NCI-H460 (cell line): ENCODE measurements at regions not wholly inside any gene's neighbourhood (a gene's known extent, or its start where the extent isn't known, plus 50 kb on each side); places are given as distances from the start of the nearest gene placed in this dataset.

Experiments
- DNase-seq: peaks from one replicate; pipeline ENCODE4 v3.0.0-alpha.2; 2016; ENCODE audit warnings: low read depth; ENCODE audit errors: extremely low read depth

DNA sequence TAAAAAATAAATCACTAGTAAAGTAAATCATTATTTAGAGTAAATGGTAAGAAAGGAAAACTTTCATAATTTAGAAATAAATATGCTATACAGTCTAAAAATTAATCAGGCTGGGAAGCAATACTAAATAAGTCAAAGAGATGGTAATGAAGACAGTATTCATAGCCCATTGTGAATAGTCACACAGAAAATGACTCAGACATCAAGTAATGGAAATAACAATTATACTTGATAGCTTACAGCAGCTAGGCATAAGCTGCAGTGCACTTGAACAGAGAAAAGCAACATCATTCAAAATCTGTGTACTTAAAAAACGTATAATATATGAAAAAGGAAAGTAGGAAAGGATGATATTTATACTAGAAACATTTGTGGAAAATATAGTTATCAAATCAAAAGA lies 642.5 kb upstream of the GNPDA2 start:
- no peak for DNase-seq

GRCh38 chr4:45363931-45364330 lies 637.6 kb upstream of the GNPDA2 start:
- DNase-seq = no peak

DNA sequence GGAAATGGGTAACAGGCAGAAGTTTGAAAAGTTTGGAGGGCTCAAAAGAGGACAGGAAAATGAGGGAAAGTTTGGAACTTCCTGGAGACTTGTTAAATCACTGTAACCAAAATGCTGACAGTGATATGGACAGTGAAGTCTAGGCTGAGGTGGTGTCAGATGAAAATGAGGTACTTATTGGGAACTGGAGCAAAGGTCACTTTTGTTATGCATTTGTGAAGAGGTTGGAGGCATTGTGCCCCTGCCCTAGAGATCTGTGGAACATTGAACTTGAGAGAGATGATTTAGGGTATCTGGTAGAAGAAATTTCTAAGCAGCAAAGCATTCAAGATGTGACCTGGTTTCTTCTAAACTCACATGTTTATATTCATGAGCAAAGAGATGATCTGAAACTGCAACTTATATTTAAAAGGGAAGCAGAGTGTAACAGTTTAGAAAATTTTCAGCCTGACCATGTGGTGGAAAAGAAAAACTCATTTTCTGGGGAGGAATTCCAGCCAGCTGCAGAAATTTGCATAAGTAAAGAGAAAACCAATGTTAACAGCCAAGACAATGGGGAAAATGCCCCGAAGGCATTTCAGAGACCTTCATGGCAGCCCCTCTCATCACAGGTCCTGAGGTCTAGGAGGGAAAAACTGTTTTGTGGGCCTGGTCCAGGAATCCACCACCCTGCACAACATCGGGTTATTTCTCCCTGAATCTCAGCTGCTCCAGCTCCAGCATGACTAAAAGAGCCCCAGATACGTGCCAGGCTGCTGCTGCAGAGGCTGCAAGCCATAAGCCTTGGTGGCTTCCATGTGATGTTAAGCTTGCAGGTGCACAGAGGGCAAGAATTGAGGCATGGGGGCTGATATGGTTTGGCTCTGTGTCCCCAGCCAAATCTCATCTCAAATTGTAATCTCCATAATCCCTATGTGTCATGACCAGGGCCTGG lies 632.5 kb upstream of the GNPDA2 start:
- DNase-seq = no peak

DNA sequence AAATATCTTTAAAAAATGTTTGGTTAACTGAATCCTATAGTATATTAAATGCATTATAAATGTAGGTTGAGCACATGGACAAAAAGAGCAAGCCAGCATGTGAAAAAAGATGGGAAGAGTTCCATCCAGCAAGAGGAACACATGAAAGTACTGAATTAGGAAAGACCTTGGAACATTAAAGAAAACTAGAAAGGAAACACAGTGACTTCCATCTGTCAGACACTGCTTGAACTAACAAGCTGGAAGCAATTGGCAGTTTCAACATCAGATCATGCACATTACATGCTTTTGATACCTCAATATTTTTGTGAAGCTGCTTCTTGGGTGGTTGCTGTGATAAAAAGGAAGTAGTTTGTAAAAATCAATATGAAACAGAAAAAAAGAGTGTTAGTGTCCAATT lies 626.8 kb upstream of the GNPDA2 start:
- no peak for DNase-seq

- DNase-seq = peak; percentile 17
Measured at GRCh38 chr4:45350438-45350837, 624.1 kb upstream of the GNPDA2 start.

DNA sequence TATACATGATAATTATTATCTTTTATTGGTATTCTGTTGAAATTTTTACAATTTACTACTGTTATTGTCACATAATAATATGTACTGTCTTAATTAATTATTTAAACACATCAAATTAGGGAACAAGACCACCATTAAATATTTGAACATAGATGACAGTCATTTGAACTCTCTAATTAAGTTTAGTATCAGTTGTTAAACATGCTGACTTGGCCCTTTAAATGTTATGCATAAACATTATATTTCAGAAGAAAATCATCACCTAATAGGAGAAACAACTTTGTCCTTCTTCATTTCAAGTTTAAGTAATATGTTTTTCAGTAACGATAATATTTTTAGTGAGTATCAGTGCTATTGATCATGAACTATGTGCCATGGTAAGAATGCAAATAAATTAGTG lies 623.5 kb upstream of the GNPDA2 start:
- DNase-seq = no peak

GRCh38 chr4:45346816-45347435 lies 620.6 kb upstream of the GNPDA2 start:
- no peak for DNase-seq

DNA sequence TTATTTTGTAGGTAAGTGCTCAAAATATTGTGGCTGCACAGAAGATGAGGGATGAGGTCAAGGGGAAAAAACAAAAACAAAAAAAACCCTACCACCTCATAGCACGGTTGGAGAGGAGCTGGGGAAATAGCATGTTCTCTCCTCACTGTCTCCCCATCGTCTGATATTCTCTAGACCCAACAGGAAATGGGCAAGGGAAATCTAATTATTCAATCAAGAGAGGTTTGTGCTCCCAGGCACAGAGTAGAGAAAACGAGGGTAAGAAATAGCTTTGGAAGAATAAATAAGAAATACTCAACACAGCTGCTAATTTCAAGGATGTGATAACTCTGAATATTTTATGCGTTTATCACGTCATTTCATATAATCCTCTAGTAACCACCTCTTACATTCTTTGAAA lies 619.2 kb upstream of the GNPDA2 start:
- DNase-seq = no peak

- DNase-seq = no peak
Measured at GRCh38 chr4:45331802-45332201, 605.4 kb upstream of the GNPDA2 start.

DNA sequence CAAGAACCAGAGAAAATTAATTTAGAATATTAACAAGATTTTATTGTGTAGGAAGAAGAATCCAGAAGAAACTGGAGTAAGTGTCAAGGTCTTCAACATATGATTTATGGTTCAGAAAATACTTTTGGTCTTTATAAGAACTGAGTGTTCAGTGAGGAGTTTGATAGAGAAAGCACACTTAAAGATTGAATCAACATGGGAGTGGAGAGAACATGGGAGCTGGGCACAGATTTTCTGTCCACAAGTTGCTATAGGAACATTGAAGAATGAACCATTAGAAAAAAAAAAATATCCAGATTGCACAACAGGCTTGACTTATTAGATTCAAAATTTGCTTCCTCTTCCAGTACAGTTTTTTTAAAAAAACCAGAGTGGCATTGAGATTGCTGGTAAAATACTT lies 601.2 kb upstream of the GNPDA2 start:
- no peak for DNase-seq

DNA sequence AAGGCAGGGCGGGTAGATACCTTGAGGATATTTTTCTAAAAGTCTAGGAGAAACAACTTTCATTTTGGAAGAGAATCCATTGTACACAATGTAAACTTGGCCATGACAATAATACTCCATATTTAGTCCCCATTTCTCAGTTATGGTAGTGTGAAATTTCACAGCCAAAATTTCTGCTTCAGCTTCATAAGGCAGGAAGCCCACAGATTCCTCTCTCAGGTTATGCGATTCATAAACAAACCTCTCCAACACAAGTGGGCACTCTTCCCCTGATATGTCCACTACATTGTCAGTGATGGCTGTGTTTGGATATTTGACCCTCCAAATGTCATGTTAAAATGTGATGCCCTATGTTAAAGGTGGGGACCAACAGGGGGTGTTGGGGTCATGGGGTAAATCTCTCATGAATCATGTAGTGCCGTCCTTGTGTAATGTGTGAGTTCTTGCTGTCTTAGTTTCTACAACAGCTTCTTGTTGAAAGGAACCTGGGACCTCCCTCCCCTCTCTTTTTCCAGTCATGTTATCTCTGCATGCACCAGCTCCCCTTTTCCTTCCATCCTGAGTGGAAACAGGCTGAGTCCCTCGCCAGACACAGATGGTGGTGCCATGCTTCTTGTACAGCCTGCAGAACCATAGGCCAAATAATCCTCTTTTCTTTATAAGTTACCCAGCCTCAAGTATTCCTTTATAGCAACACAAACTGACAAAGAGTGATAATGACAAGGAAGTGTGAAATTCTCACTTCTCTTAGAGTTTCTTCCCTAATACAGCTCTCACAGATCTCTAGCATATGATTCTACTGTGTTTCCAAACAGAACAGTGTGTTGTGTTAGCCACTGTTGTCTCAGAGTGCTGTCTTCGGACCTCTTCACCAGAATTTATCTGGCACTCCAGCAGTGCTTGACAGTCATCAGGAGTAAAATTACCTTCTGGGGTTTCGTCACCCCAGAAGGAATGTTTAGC lies 598.4 kb upstream of the GNPDA2 start:
- DNase-seq = no peak

GRCh38 chr4:45323453-45324058 lies 597.2 kb upstream of the GNPDA2 start:
- no peak for DNase-seq

DNA sequence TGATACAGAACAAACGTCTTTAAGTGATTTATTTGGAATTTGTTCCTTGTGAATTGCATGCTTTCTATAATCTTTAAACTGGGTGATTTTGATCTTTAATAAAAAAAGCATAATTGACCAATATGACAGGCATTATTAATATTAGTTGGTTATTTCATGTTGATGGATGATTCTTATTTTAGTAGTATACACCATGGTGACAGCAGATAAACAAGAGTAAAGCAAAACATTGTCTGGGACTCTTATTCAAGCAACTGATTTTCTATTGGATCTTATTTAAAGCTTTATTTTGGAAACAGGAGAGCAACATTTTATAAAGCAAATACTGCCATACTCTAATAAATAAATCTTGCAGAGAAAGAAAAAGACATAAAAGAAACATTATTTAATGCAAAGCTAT lies 591.4 kb upstream of the GNPDA2 start:
- DNase-seq = no peak

DNA sequence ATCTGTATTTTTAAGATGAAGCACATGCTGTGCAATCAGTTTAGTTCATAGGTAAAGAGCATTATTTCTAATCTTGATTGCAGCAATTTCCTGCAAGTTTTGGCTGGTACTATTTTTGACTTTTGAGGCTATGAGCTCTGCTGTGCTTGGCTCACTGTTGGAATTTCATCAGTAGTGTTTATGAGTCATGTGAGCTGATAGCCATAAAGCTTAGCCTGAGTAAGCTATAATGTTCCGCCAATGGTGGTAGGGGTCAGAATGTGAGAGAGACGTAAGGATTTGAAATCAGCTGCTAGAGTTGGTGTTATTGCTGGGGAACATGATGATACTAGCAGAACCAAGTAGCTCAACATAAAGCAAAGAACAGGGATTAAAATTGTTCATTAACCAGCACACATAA lies 590.9 kb upstream of the GNPDA2 start:
- DNase-seq = no peak

DNA sequence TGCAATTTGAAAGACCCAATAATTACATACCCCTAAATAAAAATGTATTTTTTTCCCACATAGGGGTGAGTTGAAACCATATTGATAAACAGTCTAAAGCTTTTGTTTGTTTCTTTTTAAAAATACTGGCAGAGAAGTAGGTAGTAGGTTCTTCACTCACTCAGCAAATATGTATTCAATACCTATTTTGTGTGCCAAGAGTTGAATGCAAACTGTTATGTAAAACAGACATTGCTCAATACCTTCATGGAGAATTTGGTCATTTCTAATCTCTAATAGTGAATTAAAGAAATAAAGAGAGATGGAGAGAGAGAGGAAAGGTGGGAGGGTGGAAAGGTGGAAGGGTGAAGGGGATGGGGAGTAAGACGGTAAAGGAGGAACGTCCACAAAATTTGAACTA lies 589.9 kb upstream of the GNPDA2 start:
- DNase-seq = no peak

GRCh38 chr4:45302828-45303227 lies 576.5 kb upstream of the GNPDA2 start:
- no peak for DNase-seq

- no peak for DNase-seq
Measured at GRCh38 chr4:45294464-45294863, 568.1 kb upstream of the GNPDA2 start.

DNA sequence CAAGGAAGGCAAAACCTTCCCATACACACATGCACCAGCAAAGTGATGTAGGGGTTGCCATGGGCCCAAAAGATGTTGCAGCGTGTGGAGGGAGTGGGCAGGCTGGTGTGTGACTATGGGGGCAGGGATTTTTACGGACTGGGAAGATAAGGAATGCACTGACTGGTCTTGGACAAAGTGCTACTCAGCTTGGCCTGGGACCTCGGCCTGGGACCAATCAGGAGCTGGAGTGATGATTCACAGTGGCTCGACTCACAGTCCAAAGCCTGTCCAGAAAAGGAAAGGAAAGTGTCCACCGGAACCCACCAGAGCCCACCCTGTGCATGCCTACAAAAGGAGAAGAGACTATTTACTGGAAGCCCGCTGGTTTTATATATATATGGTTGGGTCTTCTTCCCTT lies 567.0 kb upstream of the GNPDA2 start:
- DNase-seq = no peak

DNA sequence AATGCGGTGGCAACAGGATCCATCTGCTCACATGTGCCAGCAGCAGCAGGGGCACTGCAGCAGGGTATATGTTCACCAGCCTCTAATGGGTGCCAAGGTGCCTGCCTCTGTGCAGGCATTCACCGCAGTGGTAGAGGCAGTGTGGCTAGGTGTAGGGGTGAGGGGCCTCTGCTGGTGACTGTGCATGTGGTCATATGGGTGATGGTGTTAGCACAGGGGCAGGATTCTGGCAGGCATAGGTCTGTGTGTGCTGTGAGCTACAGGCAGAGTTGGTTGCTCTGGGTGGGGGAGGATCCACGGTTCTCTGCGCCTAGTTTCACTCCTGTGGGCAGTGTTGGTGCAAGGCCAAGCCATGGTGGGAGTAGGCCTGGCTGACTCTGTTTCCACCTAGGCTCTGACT lies 566.5 kb upstream of the GNPDA2 start:
- no peak for DNase-seq

- DNase-seq = no peak
Measured at GRCh38 chr4:45284400-45285085, 558.2 kb upstream of the GNPDA2 start.
